Smooth muscle cell (in vitro differentiated cells): ENCODE measurements at regions not wholly inside any gene's neighbourhood (a gene's known extent, or its start where the extent isn't known, plus 50 kb on each side); places are given as distances from the start of the nearest gene placed in this dataset.

ENCODE experiments used
- DNase-seq: peaks from one replicate; lab custom pipeline; 2025; ENCODE audit not compliant: unreplicated experiment; lab: John Stamatoyannopoulos, UW
- H2AFZ ChIP-seq: fragments of 200-600 bp; sonication (generic); 2 replicates; pipeline ENCODE4 v1.6.0; 2016; ENCODE audit warnings: antibody characterized with exemption, low read depth, mild to moderate bottlenecking
- H3F3A ChIP-seq: fragments of 200-600 bp; sonication (generic); 2 replicates; pipeline ENCODE4 v1.6.0; 2017; ENCODE audit warnings: antibody characterized with exemption, low read depth
- H3K27ac ChIP-seq: fragments of 200-600 bp; sonication (generic); 2 replicates; pipeline ENCODE4 v1.5.1; 2016; ENCODE audit warnings: low read depth, mild to moderate bottlenecking
- H3K27me3 ChIP-seq: fragments of 200-600 bp; sonication (generic); 2 replicates; pipeline ENCODE4 v1.6.1; 2016; ENCODE audit warnings: low read depth, mild to moderate bottlenecking
- H3K36me3 ChIP-seq: fragments of 200-600 bp; sonication (generic); 2 replicates; pipeline ENCODE4 v1.5.1; 2016; ENCODE audit warnings: low read depth
- H3K4me1 ChIP-seq: fragments of 200-600 bp; sonication (generic); 2 replicates; pipeline ENCODE4 v1.5.1; 2016; ENCODE audit warnings: low read depth
- H3K4me2 ChIP-seq: fragments of 200-600 bp; sonication (generic); 2 replicates; pipeline ENCODE4 v1.6.0; 2016; ENCODE audit warnings: mild to moderate bottlenecking
- H3K4me3 ChIP-seq: fragments of 200-600 bp; sonication (generic); 2 replicates; pipeline ENCODE4 v1.5.1; 2016; ENCODE audit warnings: mild to moderate bottlenecking
- H3K79me2 ChIP-seq: fragments of 200-600 bp; sonication (generic); 2 replicates; pipeline ENCODE4 v1.6.0; 2016; ENCODE audit warnings: low read depth, mild to moderate bottlenecking
- H3K9ac ChIP-seq: fragments of 200-600 bp; sonication (generic); 2 replicates; pipeline ENCODE4 v1.6.0; 2016; ENCODE audit warnings: low read depth
- H3K9me3 ChIP-seq: fragments of 200-600 bp; sonication (generic); replicated peaks from 2 replicates; pipeline ENCODE4 v1.5.1; 2016; ENCODE audit warnings: low read depth
- H4K20me1 ChIP-seq: fragments of 200-600 bp; sonication (generic); 2 replicates; pipeline ENCODE4 v1.6.0; 2016; ENCODE audit warnings: low read depth
- CTCF ChIP-seq: fragments of 200-600 bp; sonication (generic); IDR thresholded peaks from 2 replicates; pipeline ENCODE4 v1.5.1; 2017; ENCODE audit warnings: borderline replicate concordance, mild to moderate bottlenecking, antibody characterized with exemption; ENCODE audit not compliant: insufficient read depth, poor library complexity, severe bottlenecking
- WGBS: methylation state at CpG from one replicate; pipeline ENCODE4 v1.1.7; 2016; ENCODE audit warnings: low lambda C conversion rate; 5-methylcytosine and 5-hydroxymethylcytosine counted together

GRCh38 chr4:137923494-137923893, 318.7 kb downstream of the SLC7A11 start:
- Histone ChIP-seq H3F3A (no peaks in the 10 kb centered on the region), H3K9me3 (no peaks in the 10 kb centered on the region), H3K4me2 (no peak overlapping the region), H3K4me3 (no peak overlapping the region), H2AFZ (no peak overlapping the region), H3K79me2 (no peaks in the 10 kb centered on the region), H3K27ac (no peak overlapping the region), H3K4me1 (no peaks in the 10 kb centered on the region), H3K27me3 (no peaks in the 10 kb centered on the region), H3K36me3 (no peaks in the 10 kb centered on the region), H4K20me1 (no peaks in the 10 kb centered on the region), H3K9ac (no peak overlapping the region)
- DNase-seq, result no peak
- TF ChIP-seq CTCF, result no peak
- 95% methylated on average over 3 of the region's 3 CpGs for WGBS

GRCh38 chr4:137922721-137923120, 319.4 kb downstream of the SLC7A11 start:
- no peak overlapping the region for H3K27ac ChIP-seq
- no peak overlapping the region for H3K9ac ChIP-seq
- no peaks in the 10 kb centered on the region for H3F3A ChIP-seq
- H2AFZ ChIP-seq, result peak overlapping the region; percentile 72
- no peak for DNase-seq
- H3K79me2 ChIP-seq, result no peaks in the 10 kb centered on the region
- TF ChIP-seq CTCF, result no peak
- H3K4me1 ChIP-seq, result no peaks in the 10 kb centered on the region
- H3K36me3 ChIP-seq, result no peaks in the 10 kb centered on the region
- no peaks in the 10 kb centered on the region for H4K20me1 ChIP-seq
- no peaks in the 10 kb centered on the region for H3K9me3 ChIP-seq
- 51% methylated on average over 3 of the region's 3 CpGs for WGBS
- H3K4me3 ChIP-seq, result no peak overlapping the region
- H3K27me3 ChIP-seq, result no peaks in the 10 kb centered on the region
- H3K4me2 ChIP-seq, result no peak overlapping the region

DNA sequence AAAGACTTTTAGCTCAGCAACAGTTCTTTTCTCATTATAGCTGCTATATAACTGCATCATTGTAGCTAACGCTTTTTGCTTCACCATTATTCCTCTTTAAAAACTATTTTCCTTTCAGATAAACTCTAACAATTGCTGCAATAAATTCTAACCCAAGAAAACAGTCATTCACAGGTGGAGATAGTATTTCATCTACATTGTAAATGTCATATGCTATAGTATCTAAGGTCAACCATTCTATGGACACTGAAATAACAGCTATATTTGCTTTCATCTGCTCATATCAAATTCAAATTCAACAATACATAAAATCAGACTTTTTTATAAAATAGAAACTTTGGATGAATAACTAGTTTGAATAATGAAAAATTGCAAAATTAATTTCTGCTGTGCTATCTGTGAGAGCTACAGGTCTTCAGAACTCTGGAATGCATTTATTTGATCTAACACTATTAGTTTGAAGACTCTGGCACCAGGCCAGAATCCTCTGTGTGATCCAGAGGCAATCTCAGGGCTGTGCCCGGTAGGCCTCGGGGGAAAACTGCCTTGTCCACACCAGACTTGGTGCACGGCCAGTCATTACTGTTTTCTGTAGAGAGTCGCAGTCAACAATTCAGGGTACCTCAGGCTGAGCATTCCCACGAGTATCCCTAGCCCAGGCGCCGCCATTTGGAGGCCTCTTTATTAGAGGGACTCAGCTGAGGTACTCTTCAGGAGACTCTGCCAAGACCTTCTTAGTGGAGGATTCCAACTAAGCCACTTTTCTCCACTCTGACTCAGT, 332.4 kb downstream of the SLC7A11 start:
- H2AFZ ChIP-seq, result no peak overlapping the region
- no peaks in the 10 kb centered on the region for H4K20me1 ChIP-seq
- no peak for DNase-seq
- no peaks in the 10 kb centered on the region for H3K4me1 ChIP-seq
- no peaks in the 10 kb centered on the region for H3K36me3 ChIP-seq
- H3K9me3 ChIP-seq, result no peaks in the 10 kb centered on the region
- no peaks in the 10 kb centered on the region for H3K27me3 ChIP-seq
- H3K9ac ChIP-seq, result no peak overlapping the region
- H3K27ac ChIP-seq, result no peak overlapping the region
- H3F3A ChIP-seq, result no peaks in the 10 kb centered on the region
- H3K79me2 ChIP-seq, result no peaks in the 10 kb centered on the region
- no peak overlapping the region for H3K4me2 ChIP-seq
- H3K4me3 ChIP-seq, result no peak overlapping the region
- 88% methylated on average over 8 of the region's 8 CpGs for WGBS
- no peak for TF ChIP-seq CTCF

DNA sequence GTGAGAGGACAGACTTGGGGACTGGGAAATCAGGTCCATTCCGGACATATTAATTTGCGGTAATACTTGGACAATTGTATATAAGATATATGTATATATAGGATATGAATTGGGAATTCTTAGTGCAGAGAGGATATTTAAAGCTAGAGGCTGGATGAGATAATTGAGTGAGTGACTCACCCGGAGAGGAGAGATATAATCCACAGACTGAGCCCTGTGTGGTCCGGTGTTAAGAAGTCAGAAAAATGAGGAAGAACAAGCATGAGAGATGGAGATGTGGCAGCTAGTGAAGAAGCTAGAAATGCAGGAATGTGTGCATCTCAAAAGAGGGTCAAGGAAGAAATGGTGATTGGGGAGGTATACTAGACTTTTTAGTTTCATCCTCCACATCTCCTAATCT, 336.2 kb downstream of the SLC7A11 start:
- Histone ChIP-seq H3K4me1 (no peaks in the 10 kb centered on the region), H3K27me3 (no peaks in the 10 kb centered on the region), H3F3A (no peaks in the 10 kb centered on the region), H2AFZ (no peak overlapping the region), H3K27ac (no peak overlapping the region), H4K20me1 (no peaks in the 10 kb centered on the region), H3K79me2 (no peaks in the 10 kb centered on the region), H3K9ac (no peak overlapping the region), H3K36me3 (no peaks in the 10 kb centered on the region), H3K4me3 (no peak overlapping the region), H3K4me2 (no peak overlapping the region), H3K9me3 (no peaks in the 10 kb centered on the region)
- WGBS, result 54% methylated on average over 4 of the region's 4 CpGs
- no peak for TF ChIP-seq CTCF
- no peak for DNase-seq
